ENCODE measurements at regions not wholly inside any gene's neighbourhood (a gene's known extent, or its start where the extent isn't known, plus 50 kb on each side); places are given as distances from the start of the nearest gene placed in this dataset.

GRCh38 chr3:87398168-87398801 lies 121.9 kb upstream of the POU1F1 start:
- H3K4me3 ChIP-seq (ENCODE audit: insufficient read length, low read depth): no peak overlapping the region
- no peak for DNase-seq (ENCODE audit: low read depth, low spot score)
- H3K9me3 ChIP-seq (ENCODE audit: insufficient read depth, low read length): no peaks in the 10 kb centered on the region
- no peak overlapping the region for H3K9ac ChIP-seq (ENCODE audit: insufficient read length, low read depth)
- TF ChIP-seq ZNF274 (IDR thresholded peaks at IDR 0.05; ENCODE audit: low read depth, low read length): no peak
- TF ChIP-seq SUZ12 (IDR thresholded peaks at IDR 0.05; ENCODE audit: extremely low read depth, insufficient read depth, insufficient read length): no peak
- TF ChIP-seq YY1 (IDR thresholded peaks at IDR 0.05; ENCODE audit: insufficient read depth, insufficient read length): no peak
- H3K36me3 ChIP-seq (ENCODE audit: insufficient read depth, insufficient read length, low read length): no peaks in the 10 kb centered on the region
- no peaks in the 10 kb centered on the region for H3K4me1 ChIP-seq (ENCODE audit: insufficient read depth, insufficient read length)
- no peaks in the 10 kb centered on the region for H3K27me3 ChIP-seq (ENCODE audit: insufficient read depth, insufficient read length)

- H3K36me3 ChIP-seq (ENCODE audit: insufficient read depth, insufficient read length, low read length): no peaks in the 10 kb centered on the region
- no peak overlapping the region for H3K9ac ChIP-seq (ENCODE audit: insufficient read length, low read depth)
- H3K27me3 ChIP-seq (ENCODE audit: insufficient read depth, insufficient read length): no peaks in the 10 kb centered on the region
- no peak overlapping the region for H3K4me3 ChIP-seq (ENCODE audit: insufficient read length, low read depth)
- H3K4me1 ChIP-seq (ENCODE audit: insufficient read depth, insufficient read length): no peaks in the 10 kb centered on the region
- TF ChIP-seq SUZ12 (IDR thresholded peaks at IDR 0.05; ENCODE audit: extremely low read depth, insufficient read depth, insufficient read length) (no peak), YY1 (IDR thresholded peaks at IDR 0.05; ENCODE audit: insufficient read depth, insufficient read length) (no peak), ZNF274 (IDR thresholded peaks at IDR 0.05; ENCODE audit: low read depth, low read length) (no peak)
- no peaks in the 10 kb centered on the region for H3K9me3 ChIP-seq (ENCODE audit: insufficient read depth, low read length)
- no peak for DNase-seq (ENCODE audit: low read depth, low spot score)
These were observed 120.8 kb upstream of the POU1F1 start for GRCh38 chr3:87397211-87397610.

- H3K36me3 ChIP-seq (ENCODE audit: insufficient read depth, insufficient read length, low read length): no peaks in the 10 kb centered on the region
- no peak overlapping the region for H3K4me3 ChIP-seq (ENCODE audit: insufficient read length, low read depth)
- no peaks in the 10 kb centered on the region for H3K4me1 ChIP-seq (ENCODE audit: insufficient read depth, insufficient read length)
- TF ChIP-seq YY1 (IDR thresholded peaks at IDR 0.05; ENCODE audit: insufficient read depth, insufficient read length): no peak
- TF ChIP-seq ZNF274 (IDR thresholded peaks at IDR 0.05; ENCODE audit: low read depth, low read length): no peak
- no peak for TF ChIP-seq SUZ12 (IDR thresholded peaks at IDR 0.05; ENCODE audit: extremely low read depth, insufficient read depth, insufficient read length)
- DNase-seq (ENCODE audit: low read depth, low spot score): no peak
- H3K27me3 ChIP-seq (ENCODE audit: insufficient read depth, insufficient read length): no peaks in the 10 kb centered on the region
- no peaks in the 10 kb centered on the region for H3K9me3 ChIP-seq (ENCODE audit: insufficient read depth, low read length)
- no peak overlapping the region for H3K9ac ChIP-seq (ENCODE audit: insufficient read length, low read depth)
These were observed 114.4 kb upstream of the POU1F1 start for GRCh38 chr3:87390821-87391220.

GRCh38 chr3:87390353-87390752 lies 114.0 kb upstream of the POU1F1 start:
- Histone ChIP-seq H3K27me3 (ENCODE audit: insufficient read depth, insufficient read length) (no peaks in the 10 kb centered on the region), H3K9me3 (ENCODE audit: insufficient read depth, low read length) (no peaks in the 10 kb centered on the region), H3K9ac (ENCODE audit: insufficient read length, low read depth) (no peak overlapping the region), H3K4me1 (ENCODE audit: insufficient read depth, insufficient read length) (no peaks in the 10 kb centered on the region), H3K36me3 (ENCODE audit: insufficient read depth, insufficient read length, low read length) (no peaks in the 10 kb centered on the region), H3K4me3 (ENCODE audit: insufficient read length, low read depth) (no peak overlapping the region)
- no peak for TF ChIP-seq YY1 (IDR thresholded peaks at IDR 0.05; ENCODE audit: insufficient read depth, insufficient read length)
- TF ChIP-seq SUZ12 (IDR thresholded peaks at IDR 0.05; ENCODE audit: extremely low read depth, insufficient read depth, insufficient read length): no peak
- no peak for TF ChIP-seq ZNF274 (IDR thresholded peaks at IDR 0.05; ENCODE audit: low read depth, low read length)
- no peak for DNase-seq (ENCODE audit: low read depth, low spot score)

GRCh38 chr3:87375231-87375682 lies 98.9 kb upstream of the POU1F1 start:
- no peaks in the 10 kb centered on the region for H3K36me3 ChIP-seq (ENCODE audit: insufficient read depth, insufficient read length, low read length)
- TF ChIP-seq SUZ12 (IDR thresholded peaks at IDR 0.05; ENCODE audit: extremely low read depth, insufficient read depth, insufficient read length): no peak
- no peak for TF ChIP-seq YY1 (IDR thresholded peaks at IDR 0.05; ENCODE audit: insufficient read depth, insufficient read length)
- no peak for TF ChIP-seq ZNF274 (IDR thresholded peaks at IDR 0.05; ENCODE audit: low read depth, low read length)
- H3K27me3 ChIP-seq (ENCODE audit: insufficient read depth, insufficient read length): no peaks in the 10 kb centered on the region
- DNase-seq (ENCODE audit: low read depth, low spot score): no peak
- H3K9me3 ChIP-seq (ENCODE audit: insufficient read depth, low read length): peaks cover 18% of the 10 kb centered on the region; the same call in 1 of the 2 replicates
- H3K4me3 ChIP-seq (ENCODE audit: insufficient read length, low read depth): no peak overlapping the region
- no peak overlapping the region for H3K9ac ChIP-seq (ENCODE audit: insufficient read length, low read depth)
- no peaks in the 10 kb centered on the region for H3K4me1 ChIP-seq (ENCODE audit: insufficient read depth, insufficient read length)

GRCh38 chr3:87370007-87370406 lies 93.6 kb upstream of the POU1F1 start:
- no peak for DNase-seq (ENCODE audit: low read depth, low spot score)
- H3K36me3 ChIP-seq (ENCODE audit: insufficient read depth, insufficient read length, low read length): no peaks in the 10 kb centered on the region
- H3K27me3 ChIP-seq (ENCODE audit: insufficient read depth, insufficient read length): no peaks in the 10 kb centered on the region
- H3K4me1 ChIP-seq (ENCODE audit: insufficient read depth, insufficient read length): no peaks in the 10 kb centered on the region
- no peak overlapping the region for H3K9ac ChIP-seq (ENCODE audit: insufficient read length, low read depth)
- TF ChIP-seq SUZ12 (IDR thresholded peaks at IDR 0.05; ENCODE audit: extremely low read depth, insufficient read depth, insufficient read length) (no peak), ZNF274 (IDR thresholded peaks at IDR 0.05; ENCODE audit: low read depth, low read length) (no peak), YY1 (IDR thresholded peaks at IDR 0.05; ENCODE audit: insufficient read depth, insufficient read length) (no peak)
- peaks cover 5% of the 10 kb centered on the region; the same call in 1 of the 2 replicates for H3K9me3 ChIP-seq (ENCODE audit: insufficient read depth, low read length)
- no peak overlapping the region for H3K4me3 ChIP-seq (ENCODE audit: insufficient read length, low read depth)

GRCh38 chr3:87367736-87368135 lies 91.4 kb upstream of the POU1F1 start:
- TF ChIP-seq SUZ12 (IDR thresholded peaks at IDR 0.05; ENCODE audit: extremely low read depth, insufficient read depth, insufficient read length) (no peak), YY1 (IDR thresholded peaks at IDR 0.05; ENCODE audit: insufficient read depth, insufficient read length) (no peak), ZNF274 (IDR thresholded peaks at IDR 0.05; ENCODE audit: low read depth, low read length) (no peak)
- no peak for DNase-seq (ENCODE audit: low read depth, low spot score)
- no peak overlapping the region for H3K9ac ChIP-seq (ENCODE audit: insufficient read length, low read depth)
- H3K36me3 ChIP-seq (ENCODE audit: insufficient read depth, insufficient read length, low read length): no peaks in the 10 kb centered on the region
- H3K9me3 ChIP-seq (ENCODE audit: insufficient read depth, low read length): no peaks in the 10 kb centered on the region
- no peaks in the 10 kb centered on the region for H3K4me1 ChIP-seq (ENCODE audit: insufficient read depth, insufficient read length)
- no peaks in the 10 kb centered on the region for H3K27me3 ChIP-seq (ENCODE audit: insufficient read depth, insufficient read length)
- H3K4me3 ChIP-seq (ENCODE audit: insufficient read length, low read depth): no peak overlapping the region

Data from NT2/D1 (cell line).